K562 (cell line): ENCODE measurements at regions not wholly inside any gene's neighbourhood (a gene's known extent, or its start where the extent isn't known, plus 50 kb on each side); places are given as distances from the start of the nearest gene placed in this dataset.

Experiments
- ATAC-seq: fragments of 200-7000 bp; cut with Tn5 transposase; 3 replicates; pipeline ENCODE4 v1.9.1; 2020; ENCODE audit warnings: moderate library complexity
- BruUV-seq: library from RNA; stranded (reverse); fragments of 400-500 nt; replicated peaks from 2 replicates; lab custom pipeline; 2021; lab: Mats Ljungman, UMichigan
- CTCF ChIA-PET: fragments of 300-600 bp; formaldehyde crosslinking; extraction: SDS; loops from one replicate; lab custom pipeline; 2021; ENCODE audit warnings: low intra/inter-chr PET ratio; lab: Yijun Ruan, JAX
- POLR2A ChIA-PET: fragments of 300-600, 350-650 bp; sonication (Branson Sonifier 250); formaldehyde crosslinking; extraction: SDS; loops from one replicate; lab custom pipeline; 2021; ENCODE audit warnings: antibody characterized with exemption, inconsistent platforms; lab: Yijun Ruan, JAX
- DNase-seq, 4 experiments: peaks; one replicate each; pipeline versions ENCODE4 v3.0.0 to v3.0.0-alpha.2; 2011 to 2018; ENCODE audit warnings: low spot score in 3 of 4, mixed read lengths in 3 of 4; ENCODE audit errors: extremely low read depth in 1 of 4
- FAIRE-seq: peaks from 2 replicates; lab custom pipeline; 2011; peaks lifted over from hg19 to GRCh38; lab: Jason Lieb, UNC
- H2AFZ ChIP-seq: 2 replicates; pipeline ENCODE4 v1.6.0; 2011; ENCODE audit warnings: low read depth, low read length, control low read depth, inconsistent platforms
- H3K27ac ChIP-seq: fragments of 200-600 bp; 3 replicates; pipeline ENCODE4 v1.8.0; 2011; ENCODE audit warnings: low read depth, mild to moderate bottlenecking, control low read depth, inconsistent platforms, low read length, moderate library complexity, mixed read lengths; ENCODE audit errors: extremely low read depth
- H3K27me3 ChIP-seq, 2 experiments: fragments of 300-600 bp in 1 of 2; 2 replicates in 1 of 2; 3 replicates in 1 of 2; pipeline versions ENCODE4 v1.6.0 to v1.8.0; 2011; ENCODE audit warnings: inconsistent platforms in 2 of 2, low read length in 2 of 2, mild to moderate bottlenecking in 1 of 2, mixed read lengths in 1 of 2, moderate library complexity in 1 of 2; ENCODE audit not compliant: control insufficient read depth in 2 of 2, insufficient read depth in 2 of 2
- H3K36me3 ChIP-seq: fragments of 300-600 bp; 3 replicates; pipeline ENCODE4 v1.8.0; 2011; ENCODE audit warnings: mild to moderate bottlenecking, low read length, inconsistent platforms; ENCODE audit not compliant: control insufficient read depth, insufficient read depth
- H3K4me1 ChIP-seq, 2 experiments: fragments of 200-600 bp in 1 of 2; replicated peaks in 1 of 2; 2 replicates in 1 of 2; 3 replicates in 1 of 2; pipeline versions ENCODE4 v1.5.1 to v1.8.0; 2011; ENCODE audit warnings: inconsistent platforms in 2 of 2, low read length in 2 of 2, mild to moderate bottlenecking in 1 of 2, mixed read lengths in 1 of 2, moderate library complexity in 1 of 2; ENCODE audit not compliant: control insufficient read depth in 2 of 2, insufficient read depth in 2 of 2
- H3K4me2 ChIP-seq: 2 replicates; pipeline ENCODE4 v1.6.1; 2011; ENCODE audit warnings: low read length, control low read depth, inconsistent platforms, mixed read lengths; ENCODE audit not compliant: insufficient read depth
- H3K4me3 ChIP-seq: fragments of 200-600 bp; sonication (generic), shearing (Covaris generic); 2 replicates; pipeline ENCODE4 v1.5.1; 2016; ENCODE audit warnings: control low read depth, inconsistent platforms
- H3K79me2 ChIP-seq: fragments of 200-600 bp; 3 replicates; pipeline ENCODE4 v1.8.0; 2011; ENCODE audit warnings: low read length, inconsistent platforms; ENCODE audit not compliant: control insufficient read depth, insufficient read depth
- H3K9ac ChIP-seq, 2 experiments: 2 replicates each; pipeline versions ENCODE4 v1.6.0 to v1.6.1; 2011; ENCODE audit warnings: low read depth in 2 of 2, low read length in 2 of 2, control low read depth in 1 of 2, inconsistent platforms in 1 of 2, mild to moderate bottlenecking in 1 of 2, mixed read lengths in 1 of 2; ENCODE audit not compliant: insufficient read depth in 1 of 2
- H3K9me1 ChIP-seq: one replicate; pipeline ENCODE4 v1.6.0; 2011; ENCODE audit warnings: inconsistent platforms, mild to moderate bottlenecking, low read length, moderate library complexity; ENCODE audit not compliant: control insufficient read depth, insufficient read depth
- H3K9me3 ChIP-seq: replicated peaks from 2 replicates; pipeline ENCODE4 v1.5.1; 2011; ENCODE audit warnings: low read depth, low read length, inconsistent platforms; ENCODE audit not compliant: control insufficient read depth, insufficient read depth
- H4K20me1 ChIP-seq: replicated peaks from 2 replicates; pipeline ENCODE4 v1.6.1; 2011; ENCODE audit warnings: low read length, inconsistent platforms, mixed read lengths; ENCODE audit not compliant: control insufficient read depth, insufficient read depth
- ATF3 ChIP-seq, 2 experiments: fragments of 450-650 bp in 1 of 2; sonication (generic) in 1 of 2; formaldehyde crosslinking in 1 of 2; IDR thresholded peaks in 1 of 2; conservative IDR thresholded peaks in 1 of 2; 2 replicates each; pipeline versions ENCODE4 v1.6.1 to v1.8.1; 2016 to 2023; ENCODE audit warnings: mild to moderate bottlenecking in 2 of 2, moderate library complexity in 2 of 2, inconsistent platforms in 1 of 2, missing genetic modification reagents in 1 of 2
- SIN3B ChIP-seq: fragments of 450-650 bp; IDR thresholded peaks from 2 replicates; pipeline ENCODE4 v1.6.1; 2017; ENCODE audit warnings: low read depth, mild to moderate bottlenecking, moderate library complexity
- ZBTB40 ChIP-seq, 2 experiments: fragments of 450-650 bp in 1 of 2; sonication (generic) in 1 of 2; formaldehyde crosslinking in 1 of 2; IDR thresholded peaks; 2 replicates each; pipeline versions ENCODE4 v1.7.1 to v1.9.0; 2016 to 2022; ENCODE audit warnings: inconsistent platforms in 1 of 2, mild to moderate bottlenecking in 1 of 2, missing genetic modification reagents in 1 of 2
- ZNF707 ChIP-seq: fragments of 250-450 bp; sonication (Bioruptor Pico); conservative IDR thresholded peaks from 2 replicates; pipeline ENCODE4 v1.8.0; 2022; ENCODE audit warnings: inconsistent platforms, mild to moderate bottlenecking, moderate library complexity
- WGBS: fragments of 100-300 bp; shearing (Covaris generic); methylation state at CpG from one replicate; pipeline ENCODE4 v1.1.6; 2016; ENCODE audit warnings: low coverage, mixed read lengths; ENCODE audit not compliant: insufficient coverage; ENCODE audit errors: missing lambda C conversion rate; 5-methylcytosine and 5-hydroxymethylcytosine counted together
- in situ Hi-C: fragments of 300-500 bp; cut with MboI; formaldehyde crosslinking; loops from 4 replicates; pipeline ENCODE4 v1.15.0; 2018; ENCODE audit warnings: inconsistent platforms, mixed read lengths
- intact Hi-C: fragments of 100-400 bp; cut with micrococcal nuclease; formaldehyde crosslinking; loops from 2 replicates; pipeline ENCODE4 v1.14.2; 2022

- Histone ChIP-seq H3K9ac (no peak overlapping the region), H3K4me2 (no peak overlapping the region), H3K9me1 (no peaks in the 10 kb centered on the region), H3K27ac (no peak overlapping the region), H3K27me3 (no peaks in the 10 kb centered on the region), H4K20me1 (no peaks in the 10 kb centered on the region), H3K4me1 (no peaks in the 10 kb centered on the region), H3K4me3 (no peak overlapping the region), H3K79me2 (no peaks in the 10 kb centered on the region), H2AFZ (no peak overlapping the region), H3K9me3 (no peaks in the 10 kb centered on the region), H3K36me3 (no peaks in the 10 kb centered on the region)
- intact Hi-C loops (no loop called here), in situ Hi-C loops (no loop called here)
- ChIA-PET POLR2A (no interaction called here), CTCF (no interaction called here)
- FAIRE-seq: no peak
- no peak for ATAC-seq
- WGBS: 0% methylated on average over 4 of the region's 4 CpGs
- no TSS peak for BruUV-seq
- TF ChIP-seq ATF3 (IDR thresholded peaks at IDR 0.05) (peak; percentile 38; the same call in 1 of the 2 replicates), ATF3 (CRISPR knock-in tag; conservative IDR thresholded peaks at IDR 0.05) (no peak), ZNF707 (CRISPR knock-in tag) (no peak)
- DNase-seq: no peak
Observed at GRCh38 chr4:29085748-29086147, 1634.4 kb upstream of the PCDH7 start.

- ChIA-PET POLR2A (no interaction called here), CTCF (no interaction called here)
- intact Hi-C loops: no loop called here
- Histone ChIP-seq H3K9me1 (no peaks in the 10 kb centered on the region), H4K20me1 (no peaks in the 10 kb centered on the region), H3K4me1 (no peaks in the 10 kb centered on the region), H3K9ac (no peak overlapping the region), H3K36me3 (no peaks in the 10 kb centered on the region), H3K79me2 (no peaks in the 10 kb centered on the region), H3K9me3 (no peaks in the 10 kb centered on the region), H3K4me2 (no peak overlapping the region), H3K27me3 (no peaks in the 10 kb centered on the region), H3K4me3 (no peak overlapping the region), H2AFZ (no peak overlapping the region), H3K27ac (no peak overlapping the region)
- no peak for DNase-seq
- no peak for ATAC-seq
- in situ Hi-C loops: no loop called here
- no TSS peak for BruUV-seq
- FAIRE-seq: no peak
- 0% methylated on average over 3 of the region's 3 CpGs for WGBS
- no peak for TF ChIP-seq ZBTB40 (IDR thresholded peaks at IDR 0.05)
- TF ChIP-seq ZBTB40 (CRISPR knock-in tag; IDR thresholded peaks at IDR 0.05): no peak
- no peak for TF ChIP-seq SIN3B
Observed at GRCh38 chr4:29104694-29105093, 1615.5 kb upstream of the PCDH7 start.
